GM12878 (cell line): ENCODE measurements at regions not wholly inside any gene's neighbourhood (a gene's known extent, or its start where the extent isn't known, plus 50 kb on each side); places are given as distances from the start of the nearest gene placed in this dataset.

ENCODE experiments used
- ATAC-seq: fragments of 200-7000 bp; cut with Tn5 transposase; 3 replicates; pipeline ENCODE4 v1.9.1; 2020; ENCODE audit warnings: mild to moderate bottlenecking, moderate library complexity
- BruUV-seq: library from RNA; stranded (reverse); fragments of 400-500 nt; replicated peaks from 2 replicates; lab custom pipeline; 2021; lab: Mats Ljungman, UMichigan
- CTCF ChIA-PET: fragments of 300-600 bp; sonication (Branson Sonifier 250); formaldehyde crosslinking; extraction: SDS; loops from one replicate; lab custom pipeline; 2021; ENCODE audit warnings: inconsistent platforms; lab: Yijun Ruan, JAX
- POLR2A ChIA-PET: fragments of 350-600 bp; formaldehyde crosslinking; extraction: SDS; loops from one replicate; lab custom pipeline; 2021; ENCODE audit warnings: inconsistent platforms; lab: Charles Lee
- RAD21 ChIA-PET: fragments of 300-600 bp; sonication (Branson Sonifier 250); formaldehyde crosslinking; loops from one replicate; lab custom pipeline; 2023; ENCODE audit warnings: antibody characterized with exemption; ENCODE audit not compliant: unreplicated experiment; lab: Charles Lee
- SMC1A ChIA-PET: fragments of 300-600 bp; sonication (Branson Sonifier 250); formaldehyde crosslinking; loops from one replicate; lab custom pipeline; 2023; ENCODE audit not compliant: unreplicated experiment, uncharacterized antibody; lab: Charles Lee
- DNase-seq: peaks from one replicate; pipeline ENCODE4 v3.0.0-alpha.2; 2011; ENCODE audit warnings: low read depth, low spot score
- FAIRE-seq: peaks from 3 replicates; lab custom pipeline; 2011; peaks lifted over from hg19 to GRCh38; lab: Jason Lieb, UNC
- H2AFZ ChIP-seq: 2 replicates; pipeline ENCODE4 v1.6.0; 2011; ENCODE audit warnings: low read depth, low read length, control low read depth; ENCODE audit not compliant: control insufficient read depth
- H3K27ac ChIP-seq: 2 replicates; pipeline ENCODE4 v1.5.1; 2011; ENCODE audit warnings: control low read depth; ENCODE audit not compliant: control insufficient read depth, insufficient read depth
- H3K27me3 ChIP-seq, 2 experiments: replicated peaks in 1 of 2; 2 replicates each; pipeline versions ENCODE4 v1.6.0 to v1.6.1; 2011; ENCODE audit warnings: low read length in 1 of 2; ENCODE audit not compliant: control insufficient read depth in 2 of 2, insufficient read depth in 2 of 2
- H3K36me3 ChIP-seq, 2 experiments: 2 replicates each; pipeline ENCODE4 v1.5.1; 2011; ENCODE audit warnings: low read length in 1 of 2; ENCODE audit not compliant: control insufficient read depth in 2 of 2, insufficient read depth in 2 of 2
- H3K4me1 ChIP-seq: 2 replicates; pipeline ENCODE4 v1.6.1; 2011; ENCODE audit warnings: mild to moderate bottlenecking, low read length, moderate library complexity, mixed read lengths; ENCODE audit not compliant: control insufficient read depth, insufficient read depth
- H3K4me2 ChIP-seq: 2 replicates; pipeline ENCODE4 v1.6.0; 2011; ENCODE audit warnings: control low read depth; ENCODE audit not compliant: control insufficient read depth, insufficient read depth
- H3K4me3 ChIP-seq: fragments of 200-600 bp; sonication (generic); 2 replicates; pipeline ENCODE4 v1.5.1; 2016
- H3K79me2 ChIP-seq: 2 replicates; pipeline ENCODE4 v1.6.0; 2011; ENCODE audit warnings: low read length; ENCODE audit not compliant: control insufficient read depth, insufficient read depth
- H3K9ac ChIP-seq: 2 replicates; pipeline ENCODE4 v1.8.0; 2011; ENCODE audit warnings: low read length, control low read depth, mixed read lengths; ENCODE audit not compliant: control insufficient read depth, insufficient read depth
- H3K9me3 ChIP-seq: replicated peaks from 3 replicates; pipeline ENCODE4 v1.5.1; 2011; ENCODE audit warnings: mild to moderate bottlenecking, low read length; ENCODE audit not compliant: control insufficient read depth, insufficient read depth
- H4K20me1 ChIP-seq: 2 replicates; pipeline ENCODE4 v1.6.0; 2011; ENCODE audit not compliant: control insufficient read depth, insufficient read depth
- ETV6 ChIP-seq, 2 experiments: fragments of 450-650 bp in 1 of 2; IDR thresholded peaks in 1 of 2; conservative IDR thresholded peaks in 1 of 2; 2 replicates each; pipeline ENCODE4 v1.6.1; 2014; ENCODE audit warnings: antibody characterized with exemption in 1 of 2, borderline replicate concordance in 1 of 2, low read depth in 1 of 2, mild to moderate bottlenecking in 1 of 2, moderate library complexity in 1 of 2
- FOS ChIP-seq: IDR thresholded peaks from 3 replicates; pipeline ENCODE4 v1.6.1; 2011; ENCODE audit warnings: borderline replicate concordance; ENCODE audit not compliant: insufficient read length; ENCODE audit errors: extremely low read depth
- MEF2B ChIP-seq: fragments of 450-650 bp; IDR thresholded peaks from 2 replicates; pipeline ENCODE4 v1.6.1; 2018; ENCODE audit warnings: mild to moderate bottlenecking, moderate library complexity; ENCODE audit not compliant: partially characterized antibody, poor library complexity, severe bottlenecking
- MTA2 ChIP-seq: fragments of 450-650 bp; IDR thresholded peaks from 2 replicates; pipeline ENCODE4 v1.6.1; 2016; ENCODE audit warnings: low read depth, mild to moderate bottlenecking, moderate library complexity
- SMAD5 ChIP-seq: IDR thresholded peaks from 2 replicates; pipeline ENCODE4 v1.6.1; 2016; ENCODE audit warnings: antibody characterized with exemption, low read depth
- STAT1 ChIP-seq: fragments of 450-650 bp; conservative IDR thresholded peaks from 2 replicates; pipeline ENCODE4 v1.6.1; 2014; ENCODE audit warnings: antibody characterized with exemption, mild to moderate bottlenecking
- TAF1 ChIP-seq: IDR thresholded peaks from 2 replicates; pipeline ENCODE4 v1.6.1; 2011; ENCODE audit warnings: mild to moderate bottlenecking, low read depth, low read length, borderline replicate concordance
- TBL1XR1 ChIP-seq: IDR thresholded peaks from 2 replicates; pipeline ENCODE4 v1.6.1; 2012; ENCODE audit warnings: low read depth, low read length, improper control_type of control experiment
- ZNF217 ChIP-seq: fragments of 450-650 bp; IDR thresholded peaks from 2 replicates; pipeline ENCODE4 v1.6.1; 2017; ENCODE audit warnings: antibody characterized with exemption, mild to moderate bottlenecking
- ZSCAN29 ChIP-seq: fragments of 450-650 bp; IDR thresholded peaks from 2 replicates; pipeline ENCODE4 v1.6.1; 2017; ENCODE audit warnings: mild to moderate bottlenecking, moderate library complexity
- WGBS: methylation state at CpG from one replicate; pipeline ENCODE4 v1.1.6; 2016; ENCODE audit warnings: low lambda C conversion rate; ENCODE audit not compliant: insufficient replicate concordance, insufficient coverage; ENCODE audit errors: missing lambda C conversion rate; 5-methylcytosine and 5-hydroxymethylcytosine counted together
- in situ Hi-C: fragments of 300-500 bp; cut with MboI; formaldehyde crosslinking; loops from 9 replicates; pipeline ENCODE4 v1.14.3; 2018; ENCODE audit warnings: mixed read lengths
- intact Hi-C: fragments of 100-400 bp; cut with micrococcal nuclease; formaldehyde crosslinking; loops from one replicate; pipeline ENCODE4 v1.14.2; 2022; ENCODE audit not compliant: unreplicated experiment
- TF ChIP-seq, protein P1 (sequence below): fragments of 450-650 bp; IDR thresholded peaks from 2 replicates; pipeline ENCODE4 v1.6.1; 2018; ENCODE audit warnings: mild to moderate bottlenecking, low read depth, moderate library complexity; ENCODE audit not compliant: partially characterized antibody
- TF ChIP-seq, protein P2 (sequence below): fragments of 450-650 bp; IDR thresholded peaks from 2 replicates; pipeline ENCODE4 v1.6.1; 2014; ENCODE audit warnings: mild to moderate bottlenecking
- TF ChIP-seq, protein P3 (sequence below): fragments of 450-650 bp; formaldehyde crosslinking; IDR thresholded peaks from 2 replicates; pipeline ENCODE4 v1.4.0; 2022; ENCODE audit warnings: mild to moderate bottlenecking, moderate library complexity
- TF ChIP-seq, protein P4 (sequence below): fragments of 450-650 bp; IDR thresholded peaks from 2 replicates; pipeline ENCODE4 v1.6.1; 2017; ENCODE audit warnings: mild to moderate bottlenecking
- TF ChIP-seq, protein P5 (sequence below): fragments of 450-650 bp; IDR thresholded peaks from 2 replicates; pipeline ENCODE4 v1.6.1; 2017; ENCODE audit warnings: borderline replicate concordance

DNA sequence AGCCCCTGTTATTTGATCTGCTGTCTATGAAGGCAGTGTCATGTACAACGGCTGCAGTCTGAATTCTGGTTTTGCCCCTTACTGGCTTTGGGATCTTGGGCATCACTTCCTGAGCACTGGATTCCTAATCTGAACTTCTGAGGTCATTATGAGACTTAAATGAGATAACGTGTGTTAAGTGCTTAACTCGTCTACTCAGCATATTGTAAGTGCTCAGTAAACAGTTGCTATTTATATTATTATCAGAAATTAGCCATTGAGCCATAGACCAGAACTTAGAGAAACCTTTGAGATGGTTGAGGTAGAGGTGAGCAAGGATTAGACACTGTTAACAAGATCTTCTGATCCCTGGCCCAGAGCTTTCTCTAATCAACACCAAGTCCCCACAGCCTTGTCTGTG lies 284.1 kb upstream of the ONECUT1 start:
- H3K9ac ChIP-seq = no peak overlapping the region
- ChIA-PET CTCF (no interaction called here), RAD21 (no interaction called here), SMC1A (interaction anchor here (1.2 kb wide), 1 partner anchor 10 kb away, joined by 3 read pairs; no protein-coding TSS in a partner anchor), POLR2A (no interaction called here)
- in situ Hi-C loops = no loop called here
- H3K4me1 ChIP-seq = no peaks in the 10 kb centered on the region
- H2AFZ ChIP-seq = no peak overlapping the region
- no peaks in the 10 kb centered on the region for H4K20me1 ChIP-seq
- intact Hi-C loops = no loop called here
- no peaks in the 10 kb centered on the region for H3K36me3 ChIP-seq
- DNase-seq = no peak
- no TSS peak for BruUV-seq
- no peak overlapping the region for H3K4me2 ChIP-seq
- ATAC-seq = no peak
- H3K79me2 ChIP-seq = no peaks in the 10 kb centered on the region
- H3K27ac ChIP-seq = no peak overlapping the region
- no peak overlapping the region for H3K4me3 ChIP-seq
- WGBS = 0% methylated on average over 3 of the region's 3 CpGs
- H3K27me3 ChIP-seq = no peaks in the 10 kb centered on the region
- FAIRE-seq = no peak
- no peaks in the 10 kb centered on the region for H3K9me3 ChIP-seq
- no peak for TF ChIP-seq ZSCAN29
- TF ChIP-seq, protein P1, sequence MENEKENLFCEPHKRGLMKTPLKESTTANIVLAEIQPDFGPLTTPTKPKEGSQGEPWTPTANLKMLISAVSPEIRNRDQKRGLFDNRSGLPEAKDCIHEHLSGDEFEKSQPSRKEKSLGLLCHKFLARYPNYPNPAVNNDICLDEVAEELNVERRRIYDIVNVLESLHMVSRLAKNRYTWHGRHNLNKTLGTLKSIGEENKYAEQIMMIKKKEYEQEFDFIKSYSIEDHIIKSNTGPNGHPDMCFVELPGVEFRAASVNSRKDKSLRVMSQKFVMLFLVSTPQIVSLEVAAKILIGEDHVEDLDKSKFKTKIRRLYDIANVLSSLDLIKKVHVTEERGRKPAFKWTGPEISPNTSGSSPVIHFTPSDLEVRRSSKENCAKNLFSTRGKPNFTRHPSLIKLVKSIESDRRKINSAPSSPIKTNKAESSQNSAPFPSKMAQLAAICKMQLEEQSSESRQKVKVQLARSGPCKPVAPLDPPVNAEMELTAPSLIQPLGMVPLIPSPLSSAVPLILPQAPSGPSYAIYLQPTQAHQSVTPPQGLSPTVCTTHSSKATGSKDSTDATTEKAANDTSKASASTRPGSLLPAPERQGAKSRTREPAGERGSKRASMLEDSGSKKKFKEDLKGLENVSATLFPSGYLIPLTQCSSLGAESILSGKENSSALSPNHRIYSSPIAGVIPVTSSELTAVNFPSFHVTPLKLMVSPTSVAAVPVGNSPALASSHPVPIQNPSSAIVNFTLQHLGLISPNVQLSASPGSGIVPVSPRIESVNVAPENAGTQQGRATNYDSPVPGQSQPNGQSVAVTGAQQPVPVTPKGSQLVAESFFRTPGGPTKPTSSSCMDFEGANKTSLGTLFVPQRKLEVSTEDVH = no peak
- TF ChIP-seq MTA2 = no peak
- no peak for TF ChIP-seq SMAD5
- TF ChIP-seq, protein P2, sequence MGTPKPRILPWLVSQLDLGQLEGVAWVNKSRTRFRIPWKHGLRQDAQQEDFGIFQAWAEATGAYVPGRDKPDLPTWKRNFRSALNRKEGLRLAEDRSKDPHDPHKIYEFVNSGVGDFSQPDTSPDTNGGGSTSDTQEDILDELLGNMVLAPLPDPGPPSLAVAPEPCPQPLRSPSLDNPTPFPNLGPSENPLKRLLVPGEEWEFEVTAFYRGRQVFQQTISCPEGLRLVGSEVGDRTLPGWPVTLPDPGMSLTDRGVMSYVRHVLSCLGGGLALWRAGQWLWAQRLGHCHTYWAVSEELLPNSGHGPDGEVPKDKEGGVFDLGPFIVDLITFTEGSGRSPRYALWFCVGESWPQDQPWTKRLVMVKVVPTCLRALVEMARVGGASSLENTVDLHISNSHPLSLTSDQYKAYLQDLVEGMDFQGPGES = no peak
- no peak for TF ChIP-seq TBL1XR1
- TF ChIP-seq, protein P3, sequence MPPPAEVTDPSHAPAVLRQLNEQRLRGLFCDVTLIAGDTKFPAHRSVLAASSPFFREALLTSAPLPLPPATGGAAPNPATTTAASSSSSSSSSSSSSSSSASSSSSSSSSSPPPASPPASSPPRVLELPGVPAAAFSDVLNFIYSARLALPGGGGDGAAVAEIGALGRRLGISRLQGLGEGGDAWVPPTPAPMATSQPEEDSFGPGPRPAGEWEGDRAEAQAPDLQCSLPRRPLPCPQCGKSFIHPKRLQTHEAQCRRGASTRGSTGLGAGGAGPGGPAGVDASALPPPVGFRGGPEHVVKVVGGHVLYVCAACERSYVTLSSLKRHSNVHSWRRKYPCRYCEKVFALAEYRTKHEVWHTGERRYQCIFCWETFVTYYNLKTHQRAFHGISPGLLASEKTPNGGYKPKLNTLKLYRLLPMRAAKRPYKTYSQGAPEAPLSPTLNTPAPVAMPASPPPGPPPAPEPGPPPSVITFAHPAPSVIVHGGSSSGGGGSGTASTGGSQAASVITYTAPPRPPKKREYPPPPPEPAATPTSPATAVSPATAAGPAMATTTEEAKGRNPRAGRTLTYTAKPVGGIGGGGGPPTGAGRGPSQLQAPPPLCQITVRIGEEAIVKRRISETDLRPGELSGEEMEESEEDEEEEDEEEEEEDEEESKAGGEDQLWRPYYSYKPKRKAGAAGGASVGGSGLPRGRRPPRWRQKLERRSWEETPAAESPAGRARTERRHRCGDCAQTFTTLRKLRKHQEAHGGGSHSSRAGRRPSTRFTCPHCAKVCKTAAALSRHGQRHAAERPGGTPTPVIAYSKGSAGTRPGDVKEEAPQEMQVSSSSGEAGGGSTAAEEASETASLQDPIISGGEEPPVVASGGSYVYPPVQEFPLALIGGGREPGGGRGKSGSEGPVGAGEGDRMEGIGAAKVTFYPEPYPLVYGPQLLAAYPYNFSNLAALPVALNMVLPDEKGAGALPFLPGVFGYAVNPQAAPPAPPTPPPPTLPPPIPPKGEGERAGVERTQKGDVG (CRISPR knock-in tag) = no peak
- no peak for TF ChIP-seq FOS
- no peak for TF ChIP-seq ETV6 (conservative IDR thresholded peaks at IDR 0.05 in 1 of 2, IDR thresholded peaks at IDR 0.05 in 1 of 2; ENCODE audit: borderline replicate concordance in 1 of 2, low read depth in 1 of 2)
- no peak for TF ChIP-seq MEF2B
- no peak for TF ChIP-seq TAF1
- TF ChIP-seq STAT1 = no peak
- no peak for TF ChIP-seq ZNF217
- TF ChIP-seq, protein P4, sequence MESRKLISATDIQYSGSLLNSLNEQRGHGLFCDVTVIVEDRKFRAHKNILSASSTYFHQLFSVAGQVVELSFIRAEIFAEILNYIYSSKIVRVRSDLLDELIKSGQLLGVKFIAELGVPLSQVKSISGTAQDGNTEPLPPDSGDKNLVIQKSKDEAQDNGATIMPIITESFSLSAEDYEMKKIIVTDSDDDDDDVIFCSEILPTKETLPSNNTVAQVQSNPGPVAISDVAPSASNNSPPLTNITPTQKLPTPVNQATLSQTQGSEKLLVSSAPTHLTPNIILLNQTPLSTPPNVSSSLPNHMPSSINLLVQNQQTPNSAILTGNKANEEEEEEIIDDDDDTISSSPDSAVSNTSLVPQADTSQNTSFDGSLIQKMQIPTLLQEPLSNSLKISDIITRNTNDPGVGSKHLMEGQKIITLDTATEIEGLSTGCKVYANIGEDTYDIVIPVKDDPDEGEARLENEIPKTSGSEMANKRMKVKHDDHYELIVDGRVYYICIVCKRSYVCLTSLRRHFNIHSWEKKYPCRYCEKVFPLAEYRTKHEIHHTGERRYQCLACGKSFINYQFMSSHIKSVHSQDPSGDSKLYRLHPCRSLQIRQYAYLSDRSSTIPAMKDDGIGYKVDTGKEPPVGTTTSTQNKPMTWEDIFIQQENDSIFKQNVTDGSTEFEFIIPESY = no peak
- TF ChIP-seq, protein P5, sequence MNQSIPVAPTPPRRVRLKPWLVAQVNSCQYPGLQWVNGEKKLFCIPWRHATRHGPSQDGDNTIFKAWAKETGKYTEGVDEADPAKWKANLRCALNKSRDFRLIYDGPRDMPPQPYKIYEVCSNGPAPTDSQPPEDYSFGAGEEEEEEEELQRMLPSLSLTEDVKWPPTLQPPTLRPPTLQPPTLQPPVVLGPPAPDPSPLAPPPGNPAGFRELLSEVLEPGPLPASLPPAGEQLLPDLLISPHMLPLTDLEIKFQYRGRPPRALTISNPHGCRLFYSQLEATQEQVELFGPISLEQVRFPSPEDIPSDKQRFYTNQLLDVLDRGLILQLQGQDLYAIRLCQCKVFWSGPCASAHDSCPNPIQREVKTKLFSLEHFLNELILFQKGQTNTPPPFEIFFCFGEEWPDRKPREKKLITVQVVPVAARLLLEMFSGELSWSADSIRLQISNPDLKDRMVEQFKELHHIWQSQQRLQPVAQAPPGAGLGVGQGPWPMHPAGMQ = no peak
